HepG2 (cell line): ENCODE measurements at regions not wholly inside any gene's neighbourhood (a gene's known extent, or its start where the extent isn't known, plus 50 kb on each side); places are given as distances from the start of the nearest gene placed in this dataset.

Source experiments
- CTCF ChIP-seq: sonication (generic); formaldehyde crosslinking; IDR thresholded peaks from 2 replicates; pipeline ENCODE4 v1.5.0; 2020; ENCODE audit warnings: mild to moderate bottlenecking, missing genetic modification reagents, moderate library complexity
- E2F1 ChIP-seq: sonication (generic); formaldehyde crosslinking; IDR thresholded peaks from 2 replicates; pipeline ENCODE4 v1.5.0; 2020; ENCODE audit warnings: missing genetic modification reagents
- ETV6 ChIP-seq: sonication (generic); formaldehyde crosslinking; conservative IDR thresholded peaks from 2 replicates; pipeline ENCODE4 v1.4.0; 2020; ENCODE audit warnings: missing genetic modification reagents
- FOXO4 ChIP-seq: sonication (generic); formaldehyde crosslinking; conservative IDR thresholded peaks from 2 replicates; pipeline ENCODE4 v1.8.1; 2023; ENCODE audit warnings: missing genetic modification reagents
- KAT7 ChIP-seq: IDR thresholded peaks from 2 replicates; pipeline ENCODE4 v1.6.1; 2018; ENCODE audit warnings: borderline replicate concordance, missing compliant biosample characterization
- USF2 ChIP-seq, 2 experiments: sonication (generic) in 1 of 2; formaldehyde crosslinking in 1 of 2; IDR thresholded peaks; 2 replicates each; pipeline versions ENCODE4 v1.5.1 to v1.6.1; 2011 to 2020; ENCODE audit warnings: borderline replicate concordance in 1 of 2, low read depth in 1 of 2, low read length in 1 of 2, mild to moderate bottlenecking in 1 of 2, missing genetic modification reagents in 1 of 2, moderate library complexity in 1 of 2
- ZBTB21 ChIP-seq: sonication (generic); formaldehyde crosslinking; IDR thresholded peaks from 2 replicates; pipeline ENCODE4 v1.4.0; 2020; ENCODE audit warnings: missing genetic modification reagents

- TF ChIP-seq FOXO4 = no peak
- TF ChIP-seq KAT7 (CRISPR knock-in tag) = no peak
- no peak for TF ChIP-seq ZBTB21 (CRISPR knock-in tag)
- no peak for TF ChIP-seq CTCF (CRISPR knock-in tag)
- TF ChIP-seq E2F1 = no peak
- no peak for TF ChIP-seq ETV6 (CRISPR knock-in tag)
- no peak for TF ChIP-seq USF2 (IDR thresholded peaks at IDR 0.05; ENCODE audit: low read depth, low read length)
- no peak for TF ChIP-seq USF2 (CRISPR knock-in tag; IDR thresholded peaks at IDR 0.05; ENCODE audit: borderline replicate concordance)
These were observed 918.4 kb upstream of the SOX9 start for GRCh38 chr17:71202449-71202848.
